ENCODE measurements at regions not wholly inside any gene's neighbourhood (a gene's known extent, or its start where the extent isn't known, plus 50 kb on each side); places are given as distances from the start of the nearest gene placed in this dataset.
"Not testable (repeated sequence)": the region's sequence is repeated elsewhere in the genome, so short reads cannot be mapped to it uniquely, and the experiment has no call there.

- CTCF ChIA-PET: no interaction called here
- FAIRE-seq (no peak), ATAC-seq (no peak), DNase-seq (ENCODE audit: low read depth in 1 of 2, low spot score in 1 of 2) (no peak)
- no peaks in the 10 kb centered on the region for H3K4me1 ChIP-seq
- POLR2A ChIA-PET: no interaction called here
- H3K9me3 ChIP-seq: peaks cover 5% of the 10 kb centered on the region; the same call in 2 of the 3 replicates
- no peak overlapping the region for H3K27ac ChIP-seq
- TF ChIP-seq PBX3 (IDR thresholded peaks at IDR 0.05) (no peak), TP53 (CRISPR knock-in tag; IDR thresholded peaks at IDR 0.05) (no peak), TFCP2L1 (CRISPR knock-in tag; IDR thresholded peaks at IDR 0.05) (no peak), SMC3 (IDR thresholded peaks at IDR 0.05) (no peak), GATA3 (IDR thresholded peaks at IDR 0.05; ENCODE audit: borderline replicate concordance) (no peak), REST (IDR thresholded peaks at IDR 0.05) (no peak), MAZ (IDR thresholded peaks at IDR 0.05; ENCODE audit: borderline replicate concordance, low read depth, low read length) (no peak), ZC3H11A (IDR thresholded peaks at IDR 0.05) (no peak), JUNB (IDR thresholded peaks at IDR 0.05) (no peak), ATOH8 (CRISPR knock-in tag; IDR thresholded peaks at IDR 0.05; ENCODE audit: low read depth) (no peak), EHMT2 (IDR thresholded peaks at IDR 0.05; ENCODE audit: low read depth) (no peak)
- H3K4me2 ChIP-seq: no peak overlapping the region
- WGBS (ENCODE audit: missing lambda C conversion rate): 15% methylated on average over 5 of the region's 5 CpGs
- H3K4me3 ChIP-seq: no peak overlapping the region
Measured at GRCh38 chr2:5203134-5203755, 488.9 kb upstream of the SOX11 start.

GRCh38 chr2:5206742-5207141 is 485.4 kb upstream of the SOX11 start:
- H3K4me1 ChIP-seq; DNase-seq (ENCODE audit: low read depth in 1 of 2, low spot score in 1 of 2); H3K4me2 ChIP-seq; CTCF ChIA-PET; H3K27ac ChIP-seq; H3K4me3 ChIP-seq; FAIRE-seq; ATAC-seq; POLR2A ChIA-PET: not testable (repeated sequence)
- peaks cover 20% of the 10 kb centered on the region for H3K9me3 ChIP-seq
- 3% methylated on average over 2 of the region's 2 CpGs for WGBS (ENCODE audit: missing lambda C conversion rate)

GRCh38 chr2:5215989-5216607 is 476.1 kb upstream of the SOX11 start:
- ChIA-PET CTCF (no interaction called here), POLR2A (no interaction called here)
- ATAC-seq (no peak), DNase-seq (ENCODE audit: low read depth in 1 of 2, low spot score in 1 of 2) (no peak), FAIRE-seq (no peak)
- Histone ChIP-seq H3K27ac (no peak overlapping the region), H3K4me1 (no peaks in the 10 kb centered on the region), H3K4me3 (no peak overlapping the region), H3K4me2 (no peak overlapping the region), H3K9me3 (peaks cover 32% of the 10 kb centered on the region; the same call in 1 of the 3 replicates)
- WGBS (ENCODE audit: missing lambda C conversion rate): 34% methylated on average over 8 of the region's 8 CpGs
- no peak for TF ChIP-seq EHMT2 (IDR thresholded peaks at IDR 0.05; ENCODE audit: low read depth)
- TF ChIP-seq KDM5A (IDR thresholded peaks at IDR 0.05): no peak
- TF ChIP-seq GATA3 (IDR thresholded peaks at IDR 0.05; ENCODE audit: borderline replicate concordance): no peak
- TF ChIP-seq E2F6 (IDR thresholded peaks at IDR 0.05; ENCODE audit: borderline replicate concordance, low read depth): no peak
- no peak for TF ChIP-seq REST (IDR thresholded peaks at IDR 0.05)
- no peak for TF ChIP-seq RAD21 (conservative IDR thresholded peaks at IDR 0.05 in 1 of 2, IDR thresholded peaks at IDR 0.05 in 1 of 2)
- no peak for TF ChIP-seq TFCP2L1 (CRISPR knock-in tag; IDR thresholded peaks at IDR 0.05)
- no peak for TF ChIP-seq MAZ (IDR thresholded peaks at IDR 0.05; ENCODE audit: borderline replicate concordance, low read depth, low read length)
- no peak for TF ChIP-seq CBX2 (IDR thresholded peaks at IDR 0.05; ENCODE audit: borderline replicate concordance, low read depth)
- no peak for TF ChIP-seq NPAS2 (CRISPR knock-in tag; IDR thresholded peaks at IDR 0.05; ENCODE audit: borderline replicate concordance)
- no peak for TF ChIP-seq ZC3H11A (IDR thresholded peaks at IDR 0.05)
